Neural cell (in vitro differentiated cells): ENCODE measurements at regions not wholly inside any gene's neighbourhood (a gene's known extent, or its start where the extent isn't known, plus 50 kb on each side); places are given as distances from the start of the nearest gene placed in this dataset.

Experiments used
- H2AFZ ChIP-seq: fragments of 200-600, 300-800 bp; sonication (generic), shearing (Covaris generic); 2 replicates; pipeline ENCODE4 v1.6.0; 2014; ENCODE audit warnings: low read depth, mild to moderate bottlenecking, antibody characterized with exemption, low read length, moderate library complexity
- H3F3A ChIP-seq: fragments of 200-600 bp; shearing (Covaris generic); 2 replicates; pipeline ENCODE4 v1.6.1; 2016; ENCODE audit warnings: mild to moderate bottlenecking, moderate library complexity, mixed read lengths, antibody characterized with exemption, low read length; ENCODE audit not compliant: insufficient read depth, poor library complexity, severe bottlenecking
- H3K27ac ChIP-seq: fragments of 200-600, 300-800 bp; sonication (generic), shearing (Covaris generic); 2 replicates; pipeline ENCODE4 v1.5.1; 2014; ENCODE audit warnings: mild to moderate bottlenecking, low read length, moderate library complexity
- H3K27me3 ChIP-seq: fragments of 300-800, 200-600 bp; sonication (generic), shearing (Covaris generic); 2 replicates; pipeline ENCODE4 v1.6.0; 2014; ENCODE audit warnings: mild to moderate bottlenecking, low read depth, low read length, moderate library complexity; ENCODE audit not compliant: insufficient read depth
- H3K36me3 ChIP-seq: fragments of 300-800, 200-600 bp; sonication (generic), shearing (Covaris generic); 2 replicates; pipeline ENCODE4 v1.5.1; 2014; ENCODE audit warnings: mild to moderate bottlenecking, antibody characterized with exemption, low read length, moderate library complexity; ENCODE audit not compliant: insufficient read depth
- H3K4me2 ChIP-seq: fragments of 300-800, 200-600 bp; sonication (generic), shearing (Covaris generic); 2 replicates; pipeline ENCODE4 v1.6.0; 2014; ENCODE audit warnings: mild to moderate bottlenecking, low read length
- H3K4me3 ChIP-seq: fragments of 300-800, 200-600 bp; sonication (generic), shearing (Covaris generic); 2 replicates; pipeline ENCODE4 v1.5.1; 2014; ENCODE audit warnings: mild to moderate bottlenecking, low read length, moderate library complexity
- H3K79me2 ChIP-seq: fragments of 200-600 bp; shearing (Covaris generic); replicated peaks from 2 replicates; pipeline ENCODE4 v1.6.0; 2014; ENCODE audit warnings: mild to moderate bottlenecking, low read length, moderate library complexity; ENCODE audit not compliant: insufficient read depth
- H3K9ac ChIP-seq: fragments of 300-800, 200-600 bp; sonication (generic), shearing (Covaris generic); 2 replicates; pipeline ENCODE4 v1.6.1; 2016; ENCODE audit warnings: mild to moderate bottlenecking, low read length, mixed read lengths
- H3K9me2 ChIP-seq: fragments of 200-600 bp; shearing (Covaris generic); 2 replicates; pipeline ENCODE4 v1.6.1; 2016; ENCODE audit warnings: mild to moderate bottlenecking, low read length, mixed read lengths; ENCODE audit not compliant: insufficient read depth
- H3K9me3 ChIP-seq: fragments of 200-600, 300-800 bp; sonication (generic), shearing (Covaris generic); 2 replicates; pipeline ENCODE4 v1.6.1; 2016; ENCODE audit warnings: mild to moderate bottlenecking, mixed run types, low read length, moderate library complexity, mixed read lengths
- H4K20me1 ChIP-seq: fragments of 200-600 bp; shearing (Covaris generic); 2 replicates; pipeline ENCODE4 v1.6.1; 2016; ENCODE audit warnings: mild to moderate bottlenecking, mixed run types; ENCODE audit not compliant: insufficient read depth
- EP300 ChIP-seq: fragments of 450-650 bp; conservative IDR thresholded peaks from 2 replicates; pipeline ENCODE4 v1.6.1; 2014; ENCODE audit warnings: antibody characterized with exemption, mild to moderate bottlenecking, moderate library complexity; ENCODE audit not compliant: poor library complexity, severe bottlenecking
- EZH2 ChIP-seq: fragments of 200-600, 300-800 bp; shearing (Covaris generic), sonication (generic); IDR thresholded peaks from 2 replicates; pipeline ENCODE4 v1.6.1; 2014; ENCODE audit warnings: antibody characterized with exemption, low read length, borderline replicate concordance, mild to moderate bottlenecking; ENCODE audit not compliant: insufficient read depth, poor library complexity, severe bottlenecking
- MXI1 ChIP-seq: fragments of 450-650 bp; conservative IDR thresholded peaks from 2 replicates; pipeline ENCODE4 v1.6.1; 2014; ENCODE audit warnings: antibody characterized with exemption, mild to moderate bottlenecking; ENCODE audit not compliant: poor library complexity, severe bottlenecking
- POLR2AphosphoS5 ChIP-seq: IDR thresholded peaks from 2 replicates; pipeline ENCODE4 v1.6.1; 2012
- RAD21 ChIP-seq: fragments of 450-650 bp; conservative IDR thresholded peaks from 2 replicates; pipeline ENCODE4 v1.6.1; 2014; ENCODE audit warnings: antibody characterized with exemption, mild to moderate bottlenecking, moderate library complexity
- SMC3 ChIP-seq: fragments of 450-650 bp; conservative IDR thresholded peaks from 2 replicates; pipeline ENCODE4 v1.6.1; 2014; ENCODE audit warnings: antibody characterized with exemption, mild to moderate bottlenecking, moderate library complexity; ENCODE audit not compliant: poor library complexity
- TAF1 ChIP-seq: IDR thresholded peaks from 2 replicates; pipeline ENCODE4 v1.6.1; 2012; ENCODE audit warnings: low read depth
- TF ChIP-seq, protein P1 (sequence below): fragments of 450-650 bp; IDR thresholded peaks from 2 replicates; pipeline ENCODE4 v1.5.1; 2014; ENCODE audit warnings: antibody characterized with exemption, mild to moderate bottlenecking, moderate library complexity; ENCODE audit not compliant: poor library complexity, severe bottlenecking
- TF ChIP-seq, protein P2 (sequence below): IDR thresholded peaks from 2 replicates; pipeline ENCODE4 v1.6.1; 2012; ENCODE audit warnings: borderline replicate concordance

DNA sequence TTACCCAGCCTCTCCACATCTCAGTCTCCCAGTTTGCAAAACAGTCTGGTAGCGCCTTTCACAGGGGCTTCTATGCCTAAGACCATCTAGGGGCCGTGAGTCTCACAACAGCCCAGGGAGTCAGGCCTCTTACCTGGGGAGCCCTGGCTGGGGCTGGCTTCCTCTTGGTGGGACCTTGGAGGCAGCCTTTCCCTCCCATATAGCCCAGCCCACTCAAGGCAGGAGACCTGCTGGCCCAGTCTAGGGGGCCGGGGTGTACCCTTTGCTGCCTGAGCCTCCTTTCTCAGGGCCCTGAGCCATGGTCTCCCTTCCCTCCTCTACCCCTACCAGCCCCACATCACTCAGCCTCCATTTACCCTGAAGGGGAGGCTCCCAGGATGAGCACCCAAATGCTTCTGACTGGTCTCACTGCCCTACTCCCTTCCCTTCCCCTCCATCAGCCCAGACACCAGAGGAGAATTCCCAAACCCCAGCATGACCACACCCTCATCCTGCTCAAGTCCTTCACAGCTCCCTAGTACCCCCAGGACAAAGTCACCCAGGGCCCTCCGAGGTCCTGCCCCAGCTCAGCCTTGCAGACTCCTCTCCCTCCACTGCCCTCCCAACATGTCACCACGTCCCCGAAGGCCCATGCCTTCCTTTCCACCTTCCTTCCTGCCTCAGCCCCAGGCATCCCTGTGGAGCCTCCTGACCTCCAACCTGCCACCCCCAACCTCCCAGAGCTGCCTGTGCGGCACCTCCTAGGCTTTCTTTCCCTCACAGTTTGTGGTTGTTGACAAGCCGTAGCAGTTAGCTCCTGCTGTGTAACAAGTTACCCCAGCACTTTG, 55.3 kb downstream of the BARX1 start:
- Histone ChIP-seq H3K36me3 (no peaks in the 10 kb centered on the region), H3K9me3 (no peaks in the 10 kb centered on the region), H3K4me3 (no peak overlapping the region), H3K79me2 (no peaks in the 10 kb centered on the region), H3K9ac (no peak overlapping the region), H3F3A (no peaks in the 10 kb centered on the region), H3K4me2 (no peak overlapping the region), H3K27me3 (no peaks in the 10 kb centered on the region), H4K20me1 (no peaks in the 10 kb centered on the region), H3K9me2 (no peaks in the 10 kb centered on the region), H2AFZ (no peak overlapping the region), H3K27ac (no peak overlapping the region)
- TF ChIP-seq EP300 (no peak), SMC3 (no peak), EZH2 (no peak), POLR2AphosphoS5 (no peak), TAF1 (no peak), RAD21 (no peak), MXI1 (no peak)
- TF ChIP-seq, protein P1, sequence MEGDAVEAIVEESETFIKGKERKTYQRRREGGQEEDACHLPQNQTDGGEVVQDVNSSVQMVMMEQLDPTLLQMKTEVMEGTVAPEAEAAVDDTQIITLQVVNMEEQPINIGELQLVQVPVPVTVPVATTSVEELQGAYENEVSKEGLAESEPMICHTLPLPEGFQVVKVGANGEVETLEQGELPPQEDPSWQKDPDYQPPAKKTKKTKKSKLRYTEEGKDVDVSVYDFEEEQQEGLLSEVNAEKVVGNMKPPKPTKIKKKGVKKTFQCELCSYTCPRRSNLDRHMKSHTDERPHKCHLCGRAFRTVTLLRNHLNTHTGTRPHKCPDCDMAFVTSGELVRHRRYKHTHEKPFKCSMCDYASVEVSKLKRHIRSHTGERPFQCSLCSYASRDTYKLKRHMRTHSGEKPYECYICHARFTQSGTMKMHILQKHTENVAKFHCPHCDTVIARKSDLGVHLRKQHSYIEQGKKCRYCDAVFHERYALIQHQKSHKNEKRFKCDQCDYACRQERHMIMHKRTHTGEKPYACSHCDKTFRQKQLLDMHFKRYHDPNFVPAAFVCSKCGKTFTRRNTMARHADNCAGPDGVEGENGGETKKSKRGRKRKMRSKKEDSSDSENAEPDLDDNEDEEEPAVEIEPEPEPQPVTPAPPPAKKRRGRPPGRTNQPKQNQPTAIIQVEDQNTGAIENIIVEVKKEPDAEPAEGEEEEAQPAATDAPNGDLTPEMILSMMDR, result no peak
- TF ChIP-seq, protein P2, sequence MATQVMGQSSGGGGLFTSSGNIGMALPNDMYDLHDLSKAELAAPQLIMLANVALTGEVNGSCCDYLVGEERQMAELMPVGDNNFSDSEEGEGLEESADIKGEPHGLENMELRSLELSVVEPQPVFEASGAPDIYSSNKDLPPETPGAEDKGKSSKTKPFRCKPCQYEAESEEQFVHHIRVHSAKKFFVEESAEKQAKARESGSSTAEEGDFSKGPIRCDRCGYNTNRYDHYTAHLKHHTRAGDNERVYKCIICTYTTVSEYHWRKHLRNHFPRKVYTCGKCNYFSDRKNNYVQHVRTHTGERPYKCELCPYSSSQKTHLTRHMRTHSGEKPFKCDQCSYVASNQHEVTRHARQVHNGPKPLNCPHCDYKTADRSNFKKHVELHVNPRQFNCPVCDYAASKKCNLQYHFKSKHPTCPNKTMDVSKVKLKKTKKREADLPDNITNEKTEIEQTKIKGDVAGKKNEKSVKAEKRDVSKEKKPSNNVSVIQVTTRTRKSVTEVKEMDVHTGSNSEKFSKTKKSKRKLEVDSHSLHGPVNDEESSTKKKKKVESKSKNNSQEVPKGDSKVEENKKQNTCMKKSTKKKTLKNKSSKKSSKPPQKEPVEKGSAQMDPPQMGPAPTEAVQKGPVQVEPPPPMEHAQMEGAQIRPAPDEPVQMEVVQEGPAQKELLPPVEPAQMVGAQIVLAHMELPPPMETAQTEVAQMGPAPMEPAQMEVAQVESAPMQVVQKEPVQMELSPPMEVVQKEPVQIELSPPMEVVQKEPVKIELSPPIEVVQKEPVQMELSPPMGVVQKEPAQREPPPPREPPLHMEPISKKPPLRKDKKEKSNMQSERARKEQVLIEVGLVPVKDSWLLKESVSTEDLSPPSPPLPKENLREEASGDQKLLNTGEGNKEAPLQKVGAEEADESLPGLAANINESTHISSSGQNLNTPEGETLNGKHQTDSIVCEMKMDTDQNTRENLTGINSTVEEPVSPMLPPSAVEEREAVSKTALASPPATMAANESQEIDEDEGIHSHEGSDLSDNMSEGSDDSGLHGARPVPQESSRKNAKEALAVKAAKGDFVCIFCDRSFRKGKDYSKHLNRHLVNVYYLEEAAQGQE, result no peak

DNA sequence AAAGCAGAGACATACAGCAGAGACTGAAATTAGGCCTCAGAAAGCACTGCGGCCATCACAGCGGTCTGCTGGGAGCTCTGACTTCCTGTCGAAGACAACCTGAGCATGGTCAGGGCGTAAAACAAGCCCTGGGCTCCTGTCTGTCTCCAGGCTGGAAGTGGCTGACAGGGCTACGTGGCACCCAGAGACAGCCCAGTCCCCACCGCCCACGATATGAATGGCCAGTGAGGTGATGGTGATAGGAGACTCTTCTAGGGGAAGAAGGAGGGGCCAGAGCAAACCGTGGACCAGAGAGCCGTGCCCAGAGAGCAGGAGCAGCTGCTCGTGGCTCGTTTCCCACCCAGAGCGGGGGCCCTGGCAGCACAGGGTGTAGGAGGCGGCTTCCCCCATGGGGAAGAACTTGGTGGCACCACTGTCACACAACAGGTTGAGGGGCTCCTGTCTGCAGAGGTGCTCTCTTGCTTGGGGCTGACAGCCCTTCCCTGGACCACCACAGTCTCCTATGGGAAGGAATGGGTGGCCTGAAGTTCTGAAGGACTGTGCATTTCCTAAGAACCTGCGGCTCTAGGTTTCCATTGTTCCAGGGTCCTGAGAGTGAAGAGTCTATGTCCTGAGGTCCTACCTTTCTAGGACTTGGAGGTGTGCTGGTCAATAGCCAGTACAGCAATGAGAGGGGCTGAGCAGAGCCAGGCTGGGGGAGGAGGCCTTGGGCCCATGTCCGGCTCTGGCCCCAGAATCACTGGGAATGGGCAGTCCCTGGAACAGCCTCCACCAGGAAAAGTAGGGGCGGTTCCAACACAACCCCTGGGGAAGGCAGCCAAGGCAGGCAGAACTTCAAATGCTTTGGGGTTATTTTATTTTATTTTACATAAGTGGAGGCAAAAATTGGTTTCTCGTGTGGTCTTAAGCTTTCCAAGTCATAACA, 56.4 kb downstream of the BARX1 start:
- H3K27me3 ChIP-seq, result no peaks in the 10 kb centered on the region
- H3K9me2 ChIP-seq, result no peaks in the 10 kb centered on the region
- no peak overlapping the region for H3K9ac ChIP-seq
- TF ChIP-seq RAD21, result no peak
- no peak for TF ChIP-seq SMC3
- TF ChIP-seq TAF1, result no peak
- no peak for TF ChIP-seq MXI1
- no peak for TF ChIP-seq EP300
- TF ChIP-seq, protein P1, result no peak
- no peak for TF ChIP-seq POLR2AphosphoS5
- TF ChIP-seq, protein P2, result no peak
- no peak for TF ChIP-seq EZH2
- no peaks in the 10 kb centered on the region for H4K20me1 ChIP-seq
- H3K79me2 ChIP-seq, result no peaks in the 10 kb centered on the region
- no peak overlapping the region for H2AFZ ChIP-seq
- H3F3A ChIP-seq, result no peaks in the 10 kb centered on the region
- H3K4me2 ChIP-seq, result no peak overlapping the region
- no peaks in the 10 kb centered on the region for H3K36me3 ChIP-seq
- H3K9me3 ChIP-seq, result no peaks in the 10 kb centered on the region
- no peak overlapping the region for H3K4me3 ChIP-seq
- H3K27ac ChIP-seq, result no peak overlapping the region
